G401 (cell line): ENCODE measurements at regions not wholly inside any gene's neighbourhood (a gene's known extent, or its start where the extent isn't known, plus 50 kb on each side); places are given as distances from the start of the nearest gene placed in this dataset.
"Not testable (repeated sequence)": the region's sequence is repeated elsewhere in the genome, so short reads cannot be mapped to it uniquely, and the experiment has no call there.

Experiments used
- DNase-seq: peaks from one replicate; pipeline ENCODE4 v3.0.0-alpha.2; 2015; ENCODE audit warnings: low spot score
- in situ Hi-C: cut with HindIII; loops from 2 replicates; pipeline ENCODE4 v1.10.0; 2016; ENCODE audit warnings: low sequenced_read_pairs, mixed read lengths

- DNase-seq: no peak
- in situ Hi-C loops: no loop called here
Measured at GRCh38 chr6:80446454-80447045, 340.1 kb downstream of the BCKDHB start.

DNA sequence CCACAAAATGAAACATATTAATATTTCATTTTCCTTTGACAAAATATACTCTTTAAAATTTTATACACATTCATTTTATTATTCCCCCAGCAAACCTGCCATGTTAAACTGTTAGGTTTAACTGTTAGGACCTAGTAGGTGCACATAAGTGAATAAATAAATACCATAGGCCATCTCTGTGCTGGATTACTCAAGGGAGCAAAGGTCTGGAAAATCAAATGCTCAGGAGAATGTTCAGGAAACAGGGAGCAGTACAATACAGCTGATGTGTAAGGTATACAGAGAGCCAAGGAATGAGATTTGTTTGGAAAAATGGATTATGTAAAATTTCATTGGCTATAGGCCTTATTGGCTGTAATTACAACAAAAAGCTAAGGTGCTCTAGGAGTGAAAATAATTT lies 339.3 kb downstream of the BCKDHB start:
- in situ Hi-C loops: no loop called here
- no peak for DNase-seq

DNA sequence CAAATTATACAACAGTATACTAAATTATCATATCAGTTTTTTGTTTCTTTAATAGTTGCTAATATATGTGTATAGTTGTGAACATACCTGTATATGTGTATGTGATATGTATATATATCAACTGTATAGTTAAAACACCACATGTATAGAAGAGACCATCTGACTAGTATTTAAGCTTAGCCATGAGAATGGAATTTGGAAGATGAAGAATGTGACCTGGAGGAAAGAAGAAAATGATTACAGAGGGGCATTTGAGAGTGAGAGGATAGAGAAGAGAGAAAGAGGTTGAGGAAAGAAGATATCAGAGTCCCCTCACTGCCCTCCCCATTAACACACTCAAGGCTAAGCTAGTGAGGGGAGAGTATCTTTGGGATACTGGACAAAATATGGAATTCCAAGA lies 335.9 kb downstream of the BCKDHB start:
- no peak for DNase-seq
- in situ Hi-C loops: no loop called here

DNA sequence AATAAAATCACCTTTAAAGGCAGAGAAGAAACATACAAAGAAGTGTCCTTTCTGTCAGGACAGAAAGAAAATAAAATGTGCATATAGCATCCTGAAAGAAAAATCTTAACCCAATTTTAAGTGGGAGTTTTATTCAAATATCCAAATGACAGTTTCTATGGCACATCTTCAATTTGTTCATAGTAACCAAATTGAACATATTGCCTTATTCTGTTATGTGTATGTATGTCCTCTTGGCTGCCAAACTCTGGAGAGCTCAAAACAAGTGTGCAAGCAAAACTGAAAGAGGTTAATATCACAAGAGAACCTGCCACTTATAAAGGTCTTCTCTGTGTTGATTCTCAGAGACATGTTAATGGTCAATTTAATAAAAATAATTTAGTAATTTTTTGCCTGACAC lies 334.7 kb downstream of the BCKDHB start:
- no peak for DNase-seq
- in situ Hi-C loops: no loop called here

DNA sequence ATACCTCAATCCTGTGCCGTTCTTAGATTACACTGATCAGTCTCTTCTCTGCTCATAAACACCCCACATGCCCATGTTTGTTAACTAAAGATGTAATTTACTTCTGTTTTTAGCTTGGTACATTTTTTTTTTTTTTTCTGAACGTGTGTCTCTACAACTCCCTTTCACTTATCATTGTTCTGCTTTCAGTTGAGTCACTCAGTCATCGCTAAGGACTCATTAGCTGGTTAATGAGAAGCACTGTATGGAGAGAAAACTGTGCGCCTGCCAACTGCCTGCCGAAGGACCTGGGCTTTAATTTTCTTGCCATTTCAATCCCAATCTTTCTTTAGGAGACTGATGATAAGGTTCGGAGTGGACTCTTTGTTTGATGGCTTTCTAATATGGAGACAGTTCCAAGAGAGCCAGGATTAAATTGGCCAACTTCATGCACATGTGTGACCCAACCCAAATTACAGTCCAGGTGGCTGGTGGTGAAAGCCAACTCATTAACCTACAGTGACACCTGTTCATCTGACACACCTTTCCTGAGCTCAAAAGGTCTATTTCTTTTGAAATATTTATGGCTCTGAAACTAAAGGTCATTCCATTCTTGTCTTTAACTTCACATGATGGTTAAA lies 334.1 kb downstream of the BCKDHB start:
- in situ Hi-C loops: no loop called here
- peak; percentile 39 for DNase-seq

- in situ Hi-C loops: no loop called here
- no peak for DNase-seq
Measured at GRCh38 chr6:80439721-80440470, 333.4 kb downstream of the BCKDHB start.

- in situ Hi-C loops: no loop called here
- no peak for DNase-seq
Measured at GRCh38 chr6:80438772-80439171, 332.3 kb downstream of the BCKDHB start.

DNA sequence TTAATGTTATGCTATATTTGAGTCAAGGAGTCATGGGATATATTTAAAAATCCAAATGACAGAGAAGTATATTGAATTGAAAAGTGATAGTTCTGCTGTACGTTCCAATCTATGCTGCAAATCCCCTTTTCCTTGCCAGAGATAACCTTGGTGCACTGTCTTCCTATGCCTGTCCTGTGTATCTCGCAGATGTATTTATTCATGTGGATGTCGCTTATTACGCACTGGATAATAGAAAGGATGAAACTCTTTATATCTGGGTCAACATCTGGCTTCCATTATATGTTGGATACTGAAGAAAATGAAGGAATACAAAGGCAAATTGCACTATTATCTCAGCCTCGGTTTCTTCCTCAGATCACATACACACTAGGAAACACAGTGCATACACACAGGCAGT lies 331.3 kb downstream of the BCKDHB start:
- in situ Hi-C loops: no loop called here
- no peak for DNase-seq

GRCh38 chr6:80437221-80437620 lies 330.8 kb downstream of the BCKDHB start:
- DNase-seq: no peak
- in situ Hi-C loops: no loop called here

DNA sequence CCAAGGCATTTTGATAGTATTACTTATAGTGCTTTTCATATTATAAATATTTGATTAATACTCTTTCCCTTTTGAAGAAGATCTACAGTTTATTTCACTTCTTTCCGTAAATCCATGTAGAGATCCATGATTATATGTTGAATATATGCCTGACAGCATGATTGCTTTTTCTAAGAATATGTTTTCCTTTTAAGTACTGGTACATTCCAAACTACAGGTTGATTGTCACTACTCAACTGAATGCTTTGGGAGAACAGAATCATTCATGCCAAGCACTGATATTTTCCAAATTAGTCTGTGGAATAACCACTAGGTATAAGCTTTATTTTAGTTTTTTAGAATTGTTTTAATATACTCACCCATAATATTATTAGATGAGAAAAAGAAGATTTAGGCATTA lies 330.2 kb downstream of the BCKDHB start:
- in situ Hi-C loops: no loop called here
- no peak for DNase-seq

DNA sequence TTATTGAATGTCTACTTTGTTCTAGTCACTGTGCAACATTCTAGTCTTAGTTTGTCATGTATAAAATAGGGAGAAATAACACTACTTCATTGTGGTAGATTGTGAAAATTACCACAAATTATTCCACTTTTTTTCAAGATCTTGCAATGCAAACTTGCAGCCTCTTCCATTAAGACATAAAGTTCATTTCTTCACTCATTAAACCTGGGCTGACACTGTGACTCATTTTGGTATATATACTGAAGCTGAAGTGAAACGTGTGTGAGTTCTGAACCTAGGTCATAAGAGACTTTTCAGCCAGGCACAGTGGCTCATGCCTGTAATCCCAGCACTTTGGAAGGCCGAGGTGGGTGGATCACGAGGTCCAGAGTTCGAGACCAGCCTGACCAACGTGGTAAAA lies 329.0 kb downstream of the BCKDHB start:
- in situ Hi-C loops: no loop called here
- no peak for DNase-seq

- in situ Hi-C loops: no loop called here
- no peak for DNase-seq
Measured at GRCh38 chr6:80434691-80435350, 328.4 kb downstream of the BCKDHB start.

DNA sequence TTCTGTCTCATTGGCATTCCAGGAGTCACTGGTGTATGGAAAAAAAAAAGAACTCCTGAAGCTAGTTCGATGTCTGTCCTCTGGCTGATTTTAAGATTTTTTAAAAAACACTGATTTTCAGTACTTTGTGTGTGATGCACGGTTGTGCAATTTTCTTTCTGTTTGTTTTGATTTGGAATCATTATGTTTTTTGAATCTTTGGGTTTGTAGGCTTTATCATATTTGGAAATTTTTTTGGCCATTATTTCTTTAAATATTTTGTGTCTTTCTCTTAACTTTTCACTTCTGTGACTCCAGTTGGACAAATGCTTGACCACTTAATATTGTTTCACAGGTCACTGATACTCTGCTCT lies 327.2 kb downstream of the BCKDHB start:
- in situ Hi-C loops: no loop called here
- no peak for DNase-seq

- in situ Hi-C loops: no loop called here
- DNase-seq: no peak
Measured at GRCh38 chr6:80433010-80433672, 326.7 kb downstream of the BCKDHB start.

GRCh38 chr6:80425089-80425823 lies 318.8 kb downstream of the BCKDHB start:
- no peak for DNase-seq
- in situ Hi-C loops: no loop called here

DNA sequence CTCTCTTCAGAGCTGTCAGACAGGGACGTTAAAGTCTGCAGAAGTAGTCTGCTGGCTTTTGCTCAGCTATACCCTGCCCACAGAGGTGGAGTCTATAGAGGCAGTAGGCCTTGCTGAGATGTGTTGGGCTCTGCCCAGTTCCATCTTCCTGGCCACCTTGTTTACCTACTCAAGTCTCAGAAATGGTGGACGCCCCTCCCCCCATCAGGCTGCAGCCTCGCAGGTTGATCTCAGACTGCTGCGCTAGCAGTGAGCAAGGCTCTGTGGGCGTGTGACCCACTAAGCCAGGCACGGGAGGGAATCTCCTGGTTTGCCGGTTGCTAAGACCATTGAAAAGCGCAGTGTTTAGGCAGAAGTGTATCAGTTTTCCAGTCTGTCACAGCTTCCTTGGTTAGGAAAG lies 305.0 kb downstream of the BCKDHB start:
- no peak for DNase-seq
- in situ Hi-C loops: no loop called here

DNA sequence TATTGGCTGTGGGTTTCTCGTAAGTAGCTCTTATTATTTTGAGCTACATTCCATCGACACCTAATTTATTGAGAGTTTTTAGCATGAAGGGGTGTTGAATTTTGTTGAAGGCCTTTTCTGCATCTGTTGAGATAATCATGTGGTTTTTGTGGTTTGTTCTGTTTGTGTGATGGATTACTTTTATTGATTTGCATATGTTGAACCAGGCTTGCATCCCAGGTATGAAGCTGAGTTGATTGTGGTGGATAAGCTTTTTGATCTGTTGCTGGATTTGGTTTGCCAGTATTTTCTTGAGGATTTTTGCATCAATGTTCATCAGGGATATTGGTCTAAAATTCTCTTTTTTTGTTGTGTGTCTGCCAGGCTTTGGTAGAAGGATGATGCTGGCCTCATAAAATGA lies 301.5 kb downstream of the BCKDHB start:
- in situ Hi-C loops, DNase-seq: not testable (repeated sequence)

- DNase-seq: no peak
- in situ Hi-C loops: no loop called here
Measured at GRCh38 chr6:80404889-80405288, 298.4 kb downstream of the BCKDHB start.

- DNase-seq: no peak
- in situ Hi-C loops: no loop called here
Measured at GRCh38 chr6:80403365-80403764, 296.9 kb downstream of the BCKDHB start.
